ENCODE measurements at regions not wholly inside any gene's neighbourhood (a gene's known extent, or its start where the extent isn't known, plus 50 kb on each side); places are given as distances from the start of the nearest gene placed in this dataset.

DNA sequence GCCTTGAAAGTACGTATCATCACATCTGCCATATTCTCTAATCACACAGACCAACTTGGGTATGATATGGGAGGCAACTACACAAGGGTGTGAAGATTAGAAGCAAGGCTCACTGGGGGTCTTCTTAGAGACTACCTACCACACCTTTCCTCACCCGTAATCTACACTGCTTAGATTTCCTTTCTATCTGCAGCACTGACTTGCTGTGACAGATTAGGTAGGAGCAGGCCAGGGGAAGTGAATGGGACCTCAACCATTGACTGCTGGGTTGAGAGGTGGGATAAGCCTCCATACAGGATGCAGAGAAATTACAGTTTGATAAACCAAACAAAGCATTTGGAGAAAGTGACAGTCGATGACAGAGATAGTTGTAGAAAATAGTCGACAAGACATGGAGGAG lies 119.0 kb upstream of the SERPINE2 start:
- no peak for DNase-seq (ENCODE audit: extremely low spot score)
- POLR2A ChIA-PET = no interaction called here
- TF ChIP-seq, protein P1, sequence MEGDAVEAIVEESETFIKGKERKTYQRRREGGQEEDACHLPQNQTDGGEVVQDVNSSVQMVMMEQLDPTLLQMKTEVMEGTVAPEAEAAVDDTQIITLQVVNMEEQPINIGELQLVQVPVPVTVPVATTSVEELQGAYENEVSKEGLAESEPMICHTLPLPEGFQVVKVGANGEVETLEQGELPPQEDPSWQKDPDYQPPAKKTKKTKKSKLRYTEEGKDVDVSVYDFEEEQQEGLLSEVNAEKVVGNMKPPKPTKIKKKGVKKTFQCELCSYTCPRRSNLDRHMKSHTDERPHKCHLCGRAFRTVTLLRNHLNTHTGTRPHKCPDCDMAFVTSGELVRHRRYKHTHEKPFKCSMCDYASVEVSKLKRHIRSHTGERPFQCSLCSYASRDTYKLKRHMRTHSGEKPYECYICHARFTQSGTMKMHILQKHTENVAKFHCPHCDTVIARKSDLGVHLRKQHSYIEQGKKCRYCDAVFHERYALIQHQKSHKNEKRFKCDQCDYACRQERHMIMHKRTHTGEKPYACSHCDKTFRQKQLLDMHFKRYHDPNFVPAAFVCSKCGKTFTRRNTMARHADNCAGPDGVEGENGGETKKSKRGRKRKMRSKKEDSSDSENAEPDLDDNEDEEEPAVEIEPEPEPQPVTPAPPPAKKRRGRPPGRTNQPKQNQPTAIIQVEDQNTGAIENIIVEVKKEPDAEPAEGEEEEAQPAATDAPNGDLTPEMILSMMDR (IDR thresholded peaks at IDR 0.05; ENCODE audit: control extremely low read depth, extremely low read depth, low read depth, missing control alignments) = no peak
- CTCF ChIA-PET = no interaction called here

DNA sequence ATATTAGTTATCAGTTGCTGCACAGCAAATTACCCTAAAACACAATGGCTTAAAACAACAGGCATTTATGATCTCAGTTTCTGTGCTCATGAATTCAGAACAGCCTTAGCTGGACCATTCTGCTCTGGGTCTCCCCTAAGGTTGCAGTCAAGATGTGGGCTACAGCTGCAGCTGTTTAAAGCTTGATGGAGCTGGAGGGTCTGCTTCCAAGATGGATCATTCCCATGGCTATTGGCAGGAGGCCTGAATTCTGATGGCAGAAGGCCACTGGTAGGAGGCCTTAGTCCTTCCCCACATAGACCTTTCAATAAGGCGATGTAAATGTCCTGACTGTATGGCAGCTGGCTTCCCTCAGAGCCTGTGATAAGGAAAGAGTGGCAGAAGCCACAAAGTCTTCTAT lies 118.6 kb upstream of the SERPINE2 start:
- TF ChIP-seq, protein P1 (IDR thresholded peaks at IDR 0.05; ENCODE audit: control extremely low read depth, extremely low read depth, low read depth, missing control alignments) = no peak
- POLR2A ChIA-PET = interaction anchor here (0.6 kb wide), 1 partner anchor 124 kb away, joined by 3 read pairs; no protein-coding TSS in a partner anchor
- no peak for DNase-seq (ENCODE audit: extremely low spot score)
- CTCF ChIA-PET = no interaction called here

DNA sequence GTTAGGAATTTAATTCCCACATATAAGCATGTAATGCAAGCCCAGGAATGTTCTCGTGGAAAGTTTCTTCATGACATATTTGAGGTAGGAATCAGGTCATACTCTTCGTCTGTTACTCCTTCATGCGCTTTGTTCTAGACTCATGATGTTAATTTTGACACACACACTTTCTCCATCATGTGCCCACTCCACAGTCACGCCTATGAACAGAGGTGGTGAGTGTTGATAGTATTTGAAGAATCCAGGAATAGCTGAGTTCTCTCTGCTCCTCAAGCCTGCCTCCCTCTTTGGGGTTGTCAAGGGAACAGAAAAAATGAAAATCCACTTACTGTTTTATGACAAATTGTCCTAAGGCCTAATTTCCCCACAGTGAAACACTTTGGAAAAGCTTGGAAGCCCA lies 117.3 kb upstream of the SERPINE2 start:
- POLR2A ChIA-PET = no interaction called here
- no peak for DNase-seq (ENCODE audit: extremely low spot score)
- CTCF ChIA-PET = interaction anchor here (1.8 kb wide), 1 partner anchor 10 kb away, joined by 5 read pairs; no protein-coding TSS in a partner anchor
- TF ChIP-seq, protein P1 (IDR thresholded peaks at IDR 0.05; ENCODE audit: control extremely low read depth, extremely low read depth, low read depth, missing control alignments) = no peak

DNA sequence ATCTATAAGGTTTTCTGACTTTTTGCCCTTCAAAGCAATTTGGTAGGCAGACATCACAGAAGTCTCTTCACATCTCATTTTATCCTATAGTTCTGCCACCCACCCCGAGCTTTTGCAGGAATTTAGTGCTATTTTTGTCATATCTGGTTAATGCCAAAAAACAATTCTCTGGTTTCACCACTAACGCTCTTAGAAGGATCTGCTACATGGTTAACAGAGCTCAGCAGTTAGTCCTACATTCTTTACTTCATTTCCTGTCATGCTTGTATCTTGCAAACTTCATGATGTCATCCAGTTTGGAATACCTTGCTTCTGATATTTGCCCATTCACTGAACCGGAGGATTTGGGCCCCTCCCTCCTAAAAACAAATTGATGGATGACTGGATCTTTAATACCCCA lies 116.8 kb upstream of the SERPINE2 start:
- DNase-seq (ENCODE audit: extremely low spot score) = no peak
- POLR2A ChIA-PET = no interaction called here
- CTCF ChIA-PET = interaction anchor here (1.0 to 1.8 kb wide), 3 partner anchors 9 to 28 kb away, joined by 3 to 5 read pairs (median 3); no protein-coding TSS in a partner anchor
- TF ChIP-seq, protein P1 (IDR thresholded peaks at IDR 0.05; ENCODE audit: control extremely low read depth, extremely low read depth, low read depth, missing control alignments) = no peak

DNA sequence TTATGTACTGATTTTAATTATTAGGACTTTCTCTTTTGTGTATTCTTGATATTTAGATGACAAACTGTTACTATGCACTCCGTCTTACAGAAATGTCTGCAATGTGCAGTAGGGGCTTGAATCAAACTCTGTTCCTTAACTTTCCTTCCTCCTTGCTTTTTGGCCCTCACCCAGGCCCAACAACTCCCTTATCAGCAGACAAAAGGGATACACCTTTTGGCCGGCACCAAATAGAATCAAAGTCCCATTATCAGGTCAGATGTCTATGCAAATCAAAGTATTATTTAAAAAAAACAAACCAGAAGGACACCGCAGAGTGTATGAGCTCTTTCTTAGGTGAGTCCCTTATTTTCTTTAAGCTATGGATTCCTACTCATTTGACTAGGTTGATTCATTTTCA lies 116.3 kb upstream of the SERPINE2 start:
- no peak for DNase-seq (ENCODE audit: extremely low spot score)
- ChIA-PET POLR2A (no interaction called here), CTCF (interaction anchor here (1.0 to 1.8 kb wide), 4 partner anchors 9 to 28 kb away, joined by 3 to 5 read pairs (median 4); no protein-coding TSS in a partner anchor)
- TF ChIP-seq, protein P1 (IDR thresholded peaks at IDR 0.05; ENCODE audit: control extremely low read depth, extremely low read depth, low read depth, missing control alignments) = no peak

DNA sequence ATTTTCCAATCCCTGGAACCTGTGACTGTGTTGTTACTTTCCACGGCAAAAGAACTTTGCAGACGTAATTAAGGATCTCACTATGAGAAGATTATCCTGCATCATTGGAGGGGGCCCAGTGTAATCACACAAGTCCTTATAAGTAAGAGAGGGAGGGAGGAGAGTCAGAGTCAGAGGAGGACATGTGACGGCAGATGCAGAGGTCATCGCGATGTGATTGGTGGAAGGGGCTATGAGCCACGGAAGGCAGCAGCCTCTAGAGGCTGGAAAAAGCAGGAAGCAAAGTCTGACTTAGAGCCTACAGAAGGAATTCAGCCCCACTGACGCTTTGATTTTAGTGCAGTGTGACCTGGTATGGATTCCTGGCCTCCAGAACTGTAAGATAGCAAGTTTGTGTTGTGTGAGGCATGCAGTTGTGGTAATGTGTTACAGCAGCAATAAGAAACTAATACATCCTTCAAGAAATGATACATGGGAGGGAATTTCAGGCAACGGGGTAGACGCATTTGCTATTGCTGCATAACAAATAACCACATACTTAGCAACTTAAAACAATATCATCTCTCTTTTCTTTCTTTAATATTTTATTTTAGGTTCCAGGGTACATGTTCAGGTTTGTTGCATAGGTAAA lies 112.7 kb upstream of the SERPINE2 start:
- CTCF ChIA-PET = no interaction called here
- TF ChIP-seq, protein P1 (IDR thresholded peaks at IDR 0.05; ENCODE audit: control extremely low read depth, extremely low read depth, low read depth, missing control alignments) = no peak
- POLR2A ChIA-PET = no interaction called here
- no peak for DNase-seq (ENCODE audit: extremely low spot score)
